ENCODE measurements at regions not wholly inside any gene's neighbourhood (a gene's known extent, or its start where the extent isn't known, plus 50 kb on each side); places are given as distances from the start of the nearest gene placed in this dataset.

- TF ChIP-seq RAD21 (IDR thresholded peaks at IDR 0.05; ENCODE audit: low read depth) = no peak
- no peak for TF ChIP-seq YY1 (IDR thresholded peaks at IDR 0.05; ENCODE audit: low read depth)
- no peak for TF ChIP-seq TCF12 (IDR thresholded peaks at IDR 0.05; ENCODE audit: low read depth)
- no peak for TF ChIP-seq REST (IDR thresholded peaks at IDR 0.05; ENCODE audit: low read depth)
- TF ChIP-seq USF1 (IDR thresholded peaks at IDR 0.05) = no peak
- TF ChIP-seq CREB1 (IDR thresholded peaks at IDR 0.05; ENCODE audit: low read depth) = no peak
- TF ChIP-seq MAX (IDR thresholded peaks at IDR 0.05) = no peak
- TF ChIP-seq TEAD4 (IDR thresholded peaks at IDR 0.05) = no peak
- TF ChIP-seq CEBPB (IDR thresholded peaks at IDR 0.05) = no peak
- no peak for TF ChIP-seq TAF1 (IDR thresholded peaks at IDR 0.05; ENCODE audit: low read depth)
- no peak for TF ChIP-seq NFIC (IDR thresholded peaks at IDR 0.05)
- no peak for TF ChIP-seq EP300 (IDR thresholded peaks at IDR 0.05; ENCODE audit: borderline replicate concordance)
- TF ChIP-seq FOXM1 (IDR thresholded peaks at IDR 0.05; ENCODE audit: borderline replicate concordance, low read depth) = no peak
- TF ChIP-seq EGR1 (IDR thresholded peaks at IDR 0.05) = no peak
- TF ChIP-seq ZBTB7A (IDR thresholded peaks at IDR 0.05; ENCODE audit: low read depth) = no peak
These were observed 113.9 kb downstream of the TMX1 start for GRCh38 chr14:51353901-51354300.

GRCh38 chr14:51354846-51355245 is 114.8 kb downstream of the TMX1 start:
- TF ChIP-seq NFIC (IDR thresholded peaks at IDR 0.05) = no peak

- TF ChIP-seq YY1 (IDR thresholded peaks at IDR 0.05; ENCODE audit: low read depth) = no peak
- TF ChIP-seq RAD21 (IDR thresholded peaks at IDR 0.05; ENCODE audit: low read depth) = no peak
- no peak for TF ChIP-seq CEBPB (IDR thresholded peaks at IDR 0.05)
- no peak for TF ChIP-seq NFIC (IDR thresholded peaks at IDR 0.05)
- TF ChIP-seq FOXM1 (IDR thresholded peaks at IDR 0.05; ENCODE audit: borderline replicate concordance, low read depth) = no peak
- TF ChIP-seq ZBTB7A (IDR thresholded peaks at IDR 0.05; ENCODE audit: low read depth) = no peak
- no peak for TF ChIP-seq EGR1 (IDR thresholded peaks at IDR 0.05)
- no peak for TF ChIP-seq REST (IDR thresholded peaks at IDR 0.05; ENCODE audit: low read depth)
- TF ChIP-seq USF1 (IDR thresholded peaks at IDR 0.05) = no peak
- no peak for TF ChIP-seq TAF1 (IDR thresholded peaks at IDR 0.05; ENCODE audit: low read depth)
- no peak for TF ChIP-seq EP300 (IDR thresholded peaks at IDR 0.05; ENCODE audit: borderline replicate concordance)
- no peak for TF ChIP-seq MAX (IDR thresholded peaks at IDR 0.05)
- no peak for TF ChIP-seq TEAD4 (IDR thresholded peaks at IDR 0.05)
- no peak for TF ChIP-seq CREB1 (IDR thresholded peaks at IDR 0.05; ENCODE audit: low read depth)
- no peak for TF ChIP-seq TCF12 (IDR thresholded peaks at IDR 0.05; ENCODE audit: low read depth)
These were observed 116.3 kb downstream of the TMX1 start for GRCh38 chr14:51356381-51356780.

- TF ChIP-seq REST (IDR thresholded peaks at IDR 0.05; ENCODE audit: low read depth) (no peak), CEBPB (IDR thresholded peaks at IDR 0.05) (no peak), FOXM1 (IDR thresholded peaks at IDR 0.05; ENCODE audit: borderline replicate concordance, low read depth) (no peak), EP300 (IDR thresholded peaks at IDR 0.05; ENCODE audit: borderline replicate concordance) (no peak), MAX (IDR thresholded peaks at IDR 0.05) (no peak), TAF1 (IDR thresholded peaks at IDR 0.05; ENCODE audit: low read depth) (no peak), TCF12 (IDR thresholded peaks at IDR 0.05; ENCODE audit: low read depth) (no peak), USF1 (IDR thresholded peaks at IDR 0.05) (no peak), TEAD4 (IDR thresholded peaks at IDR 0.05) (no peak), YY1 (IDR thresholded peaks at IDR 0.05; ENCODE audit: low read depth) (no peak), RAD21 (IDR thresholded peaks at IDR 0.05; ENCODE audit: low read depth) (no peak), CREB1 (IDR thresholded peaks at IDR 0.05; ENCODE audit: low read depth) (no peak), EGR1 (IDR thresholded peaks at IDR 0.05) (no peak), ZBTB7A (IDR thresholded peaks at IDR 0.05; ENCODE audit: low read depth) (no peak), NFIC (IDR thresholded peaks at IDR 0.05) (no peak)
These were observed 117.2 kb downstream of the TMX1 start for GRCh38 chr14:51357250-51357649.
